Nephron (organoid): ENCODE measurements at regions not wholly inside any gene's neighbourhood (a gene's known extent, or its start where the extent isn't known, plus 50 kb on each side); places are given as distances from the start of the nearest gene placed in this dataset.
A peak's percentile ranks its signal among the peaks of the same experiment; 100 is the strongest.

Experiments
- H3K27ac Mint-ChIP-seq, 3 experiments: 2 replicates each; pipeline ENCODE4 v1.8.0; 2020; ENCODE audit warnings: mixed read lengths in 3 of 3, mild to moderate bottlenecking in 2 of 3, moderate library complexity in 1 of 3
- H3K27me3 Mint-ChIP-seq: 2 replicates; pipeline ENCODE4 v1.8.0; 2021; ENCODE audit warnings: low read depth, mild to moderate bottlenecking, moderate library complexity, mixed read lengths
- H3K36me3 Mint-ChIP-seq: 2 replicates; pipeline ENCODE4 v1.8.0; 2020; ENCODE audit warnings: low read depth, mixed read lengths
- H3K4me1 Mint-ChIP-seq: 2 replicates; pipeline ENCODE4 v1.8.0; 2020; ENCODE audit warnings: mixed read lengths
- H3K4me3 Mint-ChIP-seq, 3 experiments: 2 replicates each; pipeline ENCODE4 v1.8.0; 2020; ENCODE audit warnings: mild to moderate bottlenecking in 3 of 3, mixed read lengths in 3 of 3, moderate library complexity in 2 of 3
- H3K9me3 Mint-ChIP-seq: 2 replicates; pipeline ENCODE4 v1.8.0; 2020; ENCODE audit warnings: mixed read lengths
- TF ChIP-seq, protein P1 (sequence below), 3 experiments: fragments of 200-600 bp; sonication (generic); IDR thresholded peaks; one replicate each; pipeline ENCODE4 v1.5.0; 2021; ENCODE audit warnings: antibody characterized with exemption in 3 of 3; ENCODE audit not compliant: unreplicated experiment in 3 of 3

DNA sequence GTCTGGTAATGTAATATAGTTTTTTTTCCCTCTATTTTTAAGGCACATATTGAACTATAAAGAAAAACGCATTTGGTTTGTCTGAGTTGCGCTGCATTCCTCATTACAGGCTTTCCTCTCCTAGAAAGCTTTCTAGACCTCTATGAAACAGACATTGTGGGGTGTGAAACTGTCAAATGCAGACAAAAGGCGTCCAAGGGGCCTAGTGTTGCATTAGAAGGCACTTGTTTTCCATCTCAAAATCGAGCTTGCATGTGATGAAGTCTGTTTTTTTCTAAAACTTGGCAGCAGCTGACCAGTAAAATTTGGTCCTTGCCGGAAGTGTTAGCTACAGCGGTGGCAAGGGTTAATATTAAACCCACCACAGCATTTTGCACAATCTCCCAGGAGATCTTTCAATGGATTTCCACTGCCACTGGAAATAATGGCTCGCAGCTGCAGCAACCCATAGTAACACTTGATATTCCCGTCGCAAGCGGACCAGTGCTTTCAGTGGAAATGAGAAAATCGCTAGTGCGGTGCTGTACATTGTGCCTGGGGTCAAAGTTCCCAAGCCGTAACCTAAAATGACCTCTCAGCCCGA, 602.6 kb downstream of the KCNJ2 start:
- Mint-ChIP-seq H3K36me3 (no peaks in the 10 kb centered on the region), H3K4me1 (peaks cover 9% of the 10 kb centered on the region), H3K4me3 (no peak overlapping the region), H3K27ac (peak overlapping the region in 1 of 3 experiments; percentile 64), H3K9me3 (no peaks in the 10 kb centered on the region), H3K27me3 (peaks cover 9% of the 10 kb centered on the region)
- TF ChIP-seq, protein P1, sequence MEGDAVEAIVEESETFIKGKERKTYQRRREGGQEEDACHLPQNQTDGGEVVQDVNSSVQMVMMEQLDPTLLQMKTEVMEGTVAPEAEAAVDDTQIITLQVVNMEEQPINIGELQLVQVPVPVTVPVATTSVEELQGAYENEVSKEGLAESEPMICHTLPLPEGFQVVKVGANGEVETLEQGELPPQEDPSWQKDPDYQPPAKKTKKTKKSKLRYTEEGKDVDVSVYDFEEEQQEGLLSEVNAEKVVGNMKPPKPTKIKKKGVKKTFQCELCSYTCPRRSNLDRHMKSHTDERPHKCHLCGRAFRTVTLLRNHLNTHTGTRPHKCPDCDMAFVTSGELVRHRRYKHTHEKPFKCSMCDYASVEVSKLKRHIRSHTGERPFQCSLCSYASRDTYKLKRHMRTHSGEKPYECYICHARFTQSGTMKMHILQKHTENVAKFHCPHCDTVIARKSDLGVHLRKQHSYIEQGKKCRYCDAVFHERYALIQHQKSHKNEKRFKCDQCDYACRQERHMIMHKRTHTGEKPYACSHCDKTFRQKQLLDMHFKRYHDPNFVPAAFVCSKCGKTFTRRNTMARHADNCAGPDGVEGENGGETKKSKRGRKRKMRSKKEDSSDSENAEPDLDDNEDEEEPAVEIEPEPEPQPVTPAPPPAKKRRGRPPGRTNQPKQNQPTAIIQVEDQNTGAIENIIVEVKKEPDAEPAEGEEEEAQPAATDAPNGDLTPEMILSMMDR (IDR thresholded peaks at IDR 0.05; ENCODE audit: unreplicated experiment in 3 of 3) = no peak

DNA sequence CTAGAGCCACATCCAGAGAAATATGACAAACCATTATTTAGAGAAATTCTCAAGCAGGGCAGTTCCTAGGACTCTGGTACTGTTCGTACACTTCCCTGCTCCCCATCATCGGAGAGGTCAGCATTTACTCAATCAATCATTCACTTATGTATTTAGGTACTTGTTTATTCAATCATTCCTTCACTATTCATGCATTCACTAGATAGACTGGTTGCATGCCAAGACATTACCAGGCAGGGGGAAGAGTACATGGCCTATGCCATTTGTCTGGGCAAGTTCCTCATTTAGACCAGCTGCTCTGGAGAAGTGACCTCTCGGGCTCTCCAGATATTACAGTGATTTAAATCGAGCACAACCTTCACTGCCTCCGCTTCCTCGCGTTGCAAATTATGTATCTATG, 603.4 kb downstream of the KCNJ2 start:
- H3K27me3 Mint-ChIP-seq = peaks cover 9% of the 10 kb centered on the region
- H3K4me3 Mint-ChIP-seq = no peak overlapping the region
- peaks cover 9% of the 10 kb centered on the region for H3K4me1 Mint-ChIP-seq
- H3K9me3 Mint-ChIP-seq = no peaks in the 10 kb centered on the region
- H3K27ac Mint-ChIP-seq = no peak overlapping the region
- H3K36me3 Mint-ChIP-seq = no peaks in the 10 kb centered on the region
- TF ChIP-seq, protein P1 (IDR thresholded peaks at IDR 0.05; ENCODE audit: unreplicated experiment in 3 of 3) = no peak

DNA sequence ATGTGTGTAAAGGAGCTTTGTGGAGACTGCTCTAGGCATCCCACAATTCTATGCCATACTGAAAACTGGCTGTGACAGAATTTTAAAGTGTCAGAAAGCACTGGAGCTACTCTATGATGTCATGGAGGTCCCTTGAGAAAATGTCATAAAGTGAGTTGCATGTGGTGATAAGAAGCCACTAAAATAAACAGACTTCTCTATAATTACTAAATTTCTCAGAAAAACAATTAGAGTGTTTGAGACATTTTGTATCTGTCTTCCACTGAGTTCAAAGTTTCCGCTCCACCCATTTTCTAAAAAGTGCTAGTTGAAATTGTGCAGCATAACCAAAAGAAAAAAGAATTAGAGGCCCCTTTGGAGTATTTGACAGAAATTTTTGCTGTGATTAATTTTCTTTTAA, 603.9 kb downstream of the KCNJ2 start:
- TF ChIP-seq, protein P1 (IDR thresholded peaks at IDR 0.05; ENCODE audit: unreplicated experiment in 3 of 3) = no peak
- H3K9me3 Mint-ChIP-seq = no peaks in the 10 kb centered on the region
- no peak overlapping the region for H3K4me3 Mint-ChIP-seq
- peaks cover 9% of the 10 kb centered on the region for H3K4me1 Mint-ChIP-seq
- H3K27ac Mint-ChIP-seq = no peak overlapping the region
- H3K27me3 Mint-ChIP-seq = peaks cover 9% of the 10 kb centered on the region
- H3K36me3 Mint-ChIP-seq = no peaks in the 10 kb centered on the region

DNA sequence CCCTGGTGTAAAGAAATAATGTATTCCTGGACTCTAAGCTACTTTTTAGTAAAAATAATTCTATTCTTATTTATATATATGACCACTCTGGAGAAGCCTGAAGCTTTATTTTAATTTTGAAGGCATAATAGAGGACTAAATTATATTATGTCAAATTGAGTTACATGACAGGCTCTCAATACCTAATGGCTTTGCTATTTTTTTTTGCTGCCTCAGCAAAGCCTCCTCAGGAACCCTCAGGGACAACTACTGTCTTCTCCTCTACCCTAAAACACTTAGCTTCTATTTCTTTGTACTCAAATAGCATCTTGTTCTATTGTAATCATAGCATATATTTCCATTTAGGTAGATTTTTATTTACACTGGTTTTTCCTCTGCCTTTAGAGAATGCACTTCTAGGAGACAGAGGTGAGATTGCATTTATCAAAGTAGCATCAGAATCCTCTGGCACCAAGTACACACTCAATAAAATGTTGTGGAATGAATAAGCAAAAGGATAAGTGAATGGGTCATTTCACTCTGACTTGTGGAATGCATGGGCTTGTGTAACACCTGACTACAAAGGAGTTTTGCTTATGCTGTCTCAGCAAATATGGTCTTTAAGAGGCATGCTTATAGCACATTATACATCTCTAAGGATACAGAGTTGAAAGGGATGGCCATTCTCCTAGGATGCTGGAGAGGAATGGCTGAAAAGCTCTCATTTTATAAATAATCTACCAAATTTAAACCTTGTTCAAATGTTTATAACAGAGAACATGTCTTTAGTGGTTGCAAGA, 605.2 kb downstream of the KCNJ2 start:
- no peaks in the 10 kb centered on the region for H3K9me3 Mint-ChIP-seq
- H3K27ac Mint-ChIP-seq = no peak overlapping the region
- H3K4me1 Mint-ChIP-seq = peaks cover 9% of the 10 kb centered on the region
- H3K27me3 Mint-ChIP-seq = peaks cover 9% of the 10 kb centered on the region
- no peaks in the 10 kb centered on the region for H3K36me3 Mint-ChIP-seq
- TF ChIP-seq, protein P1 (IDR thresholded peaks at IDR 0.05; ENCODE audit: unreplicated experiment in 3 of 3) = no peak
- H3K4me3 Mint-ChIP-seq = no peak overlapping the region

DNA sequence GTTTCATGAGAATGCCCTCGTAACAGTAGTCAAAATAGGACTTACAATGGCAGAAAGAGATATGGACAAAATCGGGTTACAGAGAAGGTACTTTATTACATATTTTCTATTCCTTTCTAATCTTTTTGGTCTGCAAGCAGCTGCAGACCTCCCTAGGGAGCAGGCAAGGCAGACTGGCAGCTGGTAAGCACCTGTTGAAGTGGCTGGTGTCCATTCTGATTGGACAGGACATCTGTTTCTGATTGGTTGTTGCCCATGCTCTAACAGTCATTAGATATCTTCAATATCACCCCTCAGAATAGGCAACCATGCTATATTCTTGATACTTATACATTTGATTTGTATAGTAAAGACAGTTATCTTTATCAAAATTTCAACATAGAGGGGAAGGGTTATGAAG, 606.3 kb downstream of the KCNJ2 start:
- Mint-ChIP-seq H3K27me3 (peaks cover 5% of the 10 kb centered on the region), H3K27ac (no peak overlapping the region), H3K4me1 (peaks cover 9% of the 10 kb centered on the region), H3K4me3 (no peak overlapping the region), H3K36me3 (no peaks in the 10 kb centered on the region), H3K9me3 (no peaks in the 10 kb centered on the region)
- TF ChIP-seq, protein P1 (IDR thresholded peaks at IDR 0.05; ENCODE audit: unreplicated experiment in 3 of 3) = no peak

DNA sequence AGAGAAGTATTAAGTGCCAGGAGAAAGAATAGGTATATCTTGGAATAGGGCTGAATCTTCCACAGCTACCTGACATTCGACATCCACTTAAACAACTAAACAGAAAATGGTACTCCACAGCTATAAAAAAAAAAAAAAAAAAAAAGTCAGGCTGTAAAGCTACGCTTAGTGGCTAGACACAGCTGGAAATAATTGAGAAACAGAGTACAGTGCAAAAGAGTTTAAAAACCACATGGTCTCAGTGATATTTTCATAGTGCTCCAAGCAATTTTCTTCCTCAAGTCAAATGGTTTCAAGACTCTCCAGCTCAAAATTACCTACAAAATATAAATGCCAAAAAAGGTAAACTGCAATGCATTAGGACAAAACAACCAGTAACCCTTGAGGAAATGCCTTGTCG, 607.1 kb downstream of the KCNJ2 start:
- H3K36me3 Mint-ChIP-seq = no peaks in the 10 kb centered on the region
- H3K9me3 Mint-ChIP-seq = no peaks in the 10 kb centered on the region
- H3K4me1 Mint-ChIP-seq = peaks cover 9% of the 10 kb centered on the region
- no peak overlapping the region for H3K4me3 Mint-ChIP-seq
- peaks cover 5% of the 10 kb centered on the region for H3K27me3 Mint-ChIP-seq
- no peak overlapping the region for H3K27ac Mint-ChIP-seq
- TF ChIP-seq, protein P1 (IDR thresholded peaks at IDR 0.05; ENCODE audit: unreplicated experiment in 3 of 3) = no peak
